ENCODE measurements at regions not wholly inside any gene's neighbourhood (a gene's known extent, or its start where the extent isn't known, plus 50 kb on each side); places are given as distances from the start of the nearest gene placed in this dataset.

- WGBS, 2 donors, result 91 to 96% methylated on average over 2 of the region's 2 CpGs
- intact Hi-C loops (cut with DNase I), result no loop called here
- Histone ChIP-seq H3K36me3 (no peaks in the 10 kb centered on the region), H3K9me3 (no peaks in the 10 kb centered on the region), H3K27ac (no peak overlapping the region), H3K4me1 (no peaks in the 10 kb centered on the region), H3K4me3 (replicated peaks in 1 of 3) (no peak overlapping the region), H3K27me3 (no peaks in the 10 kb centered on the region)
- no peak for TF ChIP-seq POLR2A (IDR thresholded peaks at IDR 0.05)
- no peak for TF ChIP-seq CTCF (IDR thresholded peaks at IDR 0.05)
- DNase-seq, result no peak
Measured at GRCh38 chr7:73940701-73941238, 79.8 kb downstream of the TMEM270 start.

- DNase-seq, result no peak
- Histone ChIP-seq H3K36me3 (no peaks in the 10 kb centered on the region), H3K9me3 (no peaks in the 10 kb centered on the region), H3K27me3 (no peaks in the 10 kb centered on the region), H3K4me1 (no peaks in the 10 kb centered on the region), H3K4me3 (replicated peaks in 1 of 3) (no peak overlapping the region), H3K27ac (no peak overlapping the region)
- WGBS, 2 donors, result 55 to 81% methylated on average over 2 of the region's 2 CpGs
- intact Hi-C loops (cut with DNase I), result no loop called here
- no peak for TF ChIP-seq POLR2A (IDR thresholded peaks at IDR 0.05)
- no peak for TF ChIP-seq CTCF (IDR thresholded peaks at IDR 0.05)
Measured at GRCh38 chr7:73941836-73942551, 81.0 kb downstream of the TMEM270 start.

GRCh38 chr7:73945022-73945421, 83.0 kb upstream of the ELN start:
- Histone ChIP-seq H3K4me1 (no peaks in the 10 kb centered on the region), H3K27ac (no peak overlapping the region), H3K9me3 (no peaks in the 10 kb centered on the region), H3K4me3 (replicated peaks in 1 of 3) (no peak overlapping the region), H3K36me3 (no peaks in the 10 kb centered on the region), H3K27me3 (no peaks in the 10 kb centered on the region)
- TF ChIP-seq CTCF (IDR thresholded peaks at IDR 0.05) (no peak), POLR2A (IDR thresholded peaks at IDR 0.05) (no peak)
- intact Hi-C loops (cut with DNase I), result no loop called here
- no peak for DNase-seq
- 93 to 99% methylated on average over 2 of the region's 2 CpGs for WGBS, 2 donors

GRCh38 chr7:73948287-73948686, 79.7 kb upstream of the ELN start:
- no peak for DNase-seq
- no peaks in the 10 kb centered on the region for H3K4me1 ChIP-seq
- no peak overlapping the region for H3K4me3 ChIP-seq (replicated peaks in 1 of 3)
- intact Hi-C loops (cut with DNase I), result no loop called here
- no peak overlapping the region for H3K27ac ChIP-seq
- WGBS, 2 donors, result 97 to 100% methylated on average over 1 of the region's 1 CpG
- no peaks in the 10 kb centered on the region for H3K36me3 ChIP-seq
- TF ChIP-seq CTCF (IDR thresholded peaks at IDR 0.05) (no peak), POLR2A (IDR thresholded peaks at IDR 0.05) (no peak)
- H3K9me3 ChIP-seq, result no peaks in the 10 kb centered on the region
- no peaks in the 10 kb centered on the region for H3K27me3 ChIP-seq

- Histone ChIP-seq H3K36me3 (no peaks in the 10 kb centered on the region), H3K4me3 (replicated peaks in 1 of 3) (no peak overlapping the region), H3K27ac (no peak overlapping the region), H3K4me1 (no peaks in the 10 kb centered on the region), H3K27me3 (no peaks in the 10 kb centered on the region), H3K9me3 (no peaks in the 10 kb centered on the region)
- no peak for TF ChIP-seq CTCF (IDR thresholded peaks at IDR 0.05)
- no peak for TF ChIP-seq POLR2A (IDR thresholded peaks at IDR 0.05)
- WGBS, 2 donors, result 84 to 89% methylated on average over 4 of the region's 4 CpGs
- no peak for DNase-seq
- intact Hi-C loops (cut with DNase I), result no loop called here
Measured at GRCh38 chr7:73952266-73952665, 75.7 kb upstream of the ELN start.

All from thyroid gland (tissue), 4 donors.